CD4-positive, alpha-beta T cell treated with Interleukin-10 for 1 hour (primary cell): ENCODE measurements at regions not wholly inside any gene's neighbourhood (a gene's known extent, or its start where the extent isn't known, plus 50 kb on each side); places are given as distances from the start of the nearest gene placed in this dataset.
"Not testable (repeated sequence)": the region's sequence is repeated elsewhere in the genome, so short reads cannot be mapped to it uniquely, and the experiment has no call there.

ENCODE experiments used
- DNase-seq: peaks from one replicate; pipeline ENCODE4 v3.0.0-alpha.2; 2020

DNA sequence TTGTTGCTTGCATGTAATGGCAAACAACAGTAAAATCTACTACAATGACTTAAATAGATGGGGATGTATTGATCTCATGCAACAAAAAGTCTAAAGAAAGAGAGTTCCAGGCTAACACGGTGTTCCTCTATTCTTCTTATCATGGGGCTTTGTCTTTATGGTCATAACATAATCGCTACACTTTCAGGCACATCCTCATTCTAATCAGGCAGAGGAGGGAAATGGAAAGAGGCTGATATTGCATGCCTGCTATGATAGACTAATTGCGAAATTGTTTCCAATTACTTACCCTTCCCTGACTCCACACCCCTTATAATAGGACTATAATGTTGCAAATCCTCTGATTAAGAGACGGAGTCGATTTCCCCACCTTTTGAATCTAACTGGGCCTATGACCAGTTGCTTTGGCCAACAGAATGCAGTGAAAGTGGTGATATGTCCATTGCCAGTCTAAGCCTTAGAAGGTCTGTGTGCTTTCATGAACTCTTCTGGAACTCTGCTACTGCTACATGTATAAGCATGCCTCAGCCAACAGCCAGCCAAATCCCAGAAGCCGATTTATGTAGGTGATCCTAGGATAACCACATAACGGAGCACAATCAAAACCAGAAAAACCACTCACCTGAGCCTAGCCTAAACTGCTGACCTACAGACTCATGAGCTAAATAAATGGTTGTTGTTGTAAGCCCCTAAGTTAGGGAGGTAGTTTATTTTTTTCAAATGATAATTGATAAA lies 180.3 kb upstream of the TACR1 start:
- no peak for DNase-seq

DNA sequence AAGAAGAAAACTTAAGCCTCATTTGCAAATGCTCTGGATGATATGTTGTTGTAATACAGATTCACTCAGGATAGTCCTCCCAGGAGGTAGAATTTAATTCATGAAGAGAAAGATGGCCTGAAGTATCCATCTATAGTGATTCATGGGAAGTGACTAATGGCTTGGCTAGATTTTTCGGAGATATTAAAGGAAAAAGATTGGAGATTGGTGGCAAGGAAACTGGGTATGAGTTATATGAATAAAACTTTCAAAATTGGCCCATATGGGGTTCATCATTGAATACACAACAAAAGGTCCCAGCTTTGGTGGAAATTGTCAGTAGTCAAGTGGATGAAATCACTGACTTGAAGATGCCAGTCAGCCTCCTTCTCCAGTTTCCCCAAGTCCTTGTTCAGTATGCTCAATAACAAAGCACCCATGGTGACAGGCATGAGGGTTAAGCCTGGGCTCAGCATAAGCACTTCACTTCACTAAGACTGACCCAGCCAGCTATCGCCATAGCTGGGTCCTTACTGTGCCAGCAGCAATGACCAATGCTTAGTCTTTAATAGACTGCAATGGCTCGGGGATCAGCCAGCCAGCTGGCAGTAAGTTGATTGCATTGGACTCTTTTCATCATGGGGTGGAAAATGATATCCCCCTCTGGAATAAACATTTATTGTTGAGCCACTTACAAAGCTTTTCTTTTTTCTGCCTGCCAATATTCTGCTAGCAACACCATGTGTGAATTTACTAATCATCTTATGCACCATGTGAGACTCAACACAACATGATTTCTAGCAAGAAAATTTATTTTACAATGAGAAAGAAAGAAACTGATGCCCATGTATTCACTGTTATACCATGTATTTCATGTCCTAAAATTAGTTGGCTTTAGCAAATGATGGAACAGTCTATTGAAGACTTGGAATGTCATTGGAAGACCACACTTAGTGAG lies 176.6 kb upstream of the TACR1 start:
- no peak for DNase-seq

DNA sequence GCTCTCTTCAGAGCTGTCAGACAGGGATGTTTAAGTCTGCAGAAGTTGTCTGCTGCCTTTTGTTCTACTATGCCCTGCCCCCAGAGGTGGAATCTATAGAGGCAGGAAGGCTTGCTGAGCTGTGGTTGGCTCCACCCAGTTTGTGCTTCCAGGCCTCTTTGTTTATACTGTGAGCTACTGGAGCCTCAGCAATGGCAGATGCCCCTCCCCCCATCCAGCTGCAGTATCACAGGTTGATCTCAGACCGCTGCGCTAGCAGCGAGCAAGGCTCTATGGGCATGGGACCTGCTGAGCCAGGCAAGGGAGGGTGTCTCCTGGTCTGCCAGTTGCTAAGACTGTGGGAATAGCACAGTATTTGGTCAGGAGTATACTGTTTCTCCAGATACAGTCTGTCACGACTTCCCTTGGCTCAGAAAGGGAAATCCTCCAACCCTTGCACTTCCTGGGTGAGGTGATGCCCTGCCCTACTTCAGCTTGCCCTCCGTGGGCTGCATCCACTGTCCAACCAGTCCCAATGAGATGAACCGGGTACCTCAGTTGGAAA lies 175.2 kb upstream of the TACR1 start:
- DNase-seq: not testable (repeated sequence)

DNA sequence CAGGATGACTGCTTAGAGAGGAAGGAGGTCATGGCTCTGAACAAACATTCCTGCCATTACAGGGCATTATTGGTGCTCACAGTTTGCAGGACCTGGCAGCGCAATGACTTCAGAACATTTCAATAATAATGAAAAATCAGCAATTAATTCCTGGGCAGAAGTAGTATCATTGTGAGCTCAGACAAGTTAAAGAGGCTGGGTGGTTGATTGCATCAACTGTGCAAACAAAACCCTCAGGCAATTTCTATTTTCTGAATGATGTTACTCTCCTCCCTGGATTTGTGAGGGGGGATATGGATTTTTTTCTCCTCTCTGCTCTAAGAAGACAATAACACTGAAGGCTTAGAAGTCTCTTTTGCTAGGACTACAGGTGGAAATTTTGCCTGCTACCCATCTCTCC lies 168.1 kb upstream of the TACR1 start:
- DNase-seq: no peak

DNA sequence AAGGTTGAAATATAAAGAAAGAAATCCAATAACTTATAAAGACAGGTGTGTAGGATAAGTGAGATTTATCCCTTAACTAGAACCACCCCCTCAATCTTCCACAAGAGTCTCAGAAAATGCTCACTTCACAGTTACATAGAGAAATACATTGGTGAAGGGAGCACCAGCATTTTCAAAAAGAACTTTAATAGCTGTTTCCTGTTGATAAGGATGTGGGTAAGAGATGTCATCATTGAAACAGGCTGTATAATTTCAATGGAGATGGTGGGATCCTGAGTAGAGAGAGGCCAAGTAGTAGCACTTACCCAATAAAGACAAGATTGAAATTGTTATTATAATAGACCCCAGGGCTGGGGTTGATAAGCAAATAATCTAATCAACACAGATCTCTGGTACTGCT lies 162.2 kb upstream of the TACR1 start:
- DNase-seq: no peak

DNA sequence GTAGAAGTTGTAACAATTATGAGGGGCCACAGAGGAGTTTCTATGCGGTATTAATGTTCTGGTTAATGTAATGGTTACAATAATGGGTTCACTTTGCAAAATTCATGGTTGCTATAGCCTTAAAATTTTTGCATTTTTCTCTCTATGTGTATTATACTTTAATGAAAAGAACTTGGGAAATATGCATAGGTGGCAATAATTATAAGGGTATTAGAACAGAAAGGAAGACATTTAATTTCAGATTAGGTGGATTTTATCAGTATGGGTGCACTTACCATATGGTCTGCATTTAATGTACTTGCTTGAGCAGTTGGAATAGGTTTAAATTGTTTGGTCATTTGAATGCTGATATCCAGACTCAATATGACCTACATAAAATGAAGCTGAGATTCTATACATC lies 161.6 kb upstream of the TACR1 start:
- no peak for DNase-seq

DNA sequence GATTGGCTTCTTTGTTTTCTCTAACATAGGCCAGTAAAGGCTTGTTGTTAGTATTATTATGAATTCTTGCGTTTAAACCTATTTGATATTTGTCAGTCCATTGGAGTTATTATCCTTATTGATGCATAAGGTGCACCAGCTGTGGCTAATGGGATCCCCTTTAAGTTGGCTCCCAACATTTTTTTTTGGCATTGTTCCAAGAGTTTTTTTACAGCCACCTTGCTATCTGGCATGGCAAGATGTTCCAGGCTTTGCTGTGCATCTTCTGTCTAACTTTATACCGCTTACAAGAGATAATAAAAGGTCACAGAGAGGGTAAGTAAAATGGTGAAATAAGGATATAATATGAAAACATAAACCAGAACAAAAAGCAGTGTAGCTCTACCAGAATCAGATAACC lies 157.5 kb upstream of the TACR1 start:
- DNase-seq: no peak

DNA sequence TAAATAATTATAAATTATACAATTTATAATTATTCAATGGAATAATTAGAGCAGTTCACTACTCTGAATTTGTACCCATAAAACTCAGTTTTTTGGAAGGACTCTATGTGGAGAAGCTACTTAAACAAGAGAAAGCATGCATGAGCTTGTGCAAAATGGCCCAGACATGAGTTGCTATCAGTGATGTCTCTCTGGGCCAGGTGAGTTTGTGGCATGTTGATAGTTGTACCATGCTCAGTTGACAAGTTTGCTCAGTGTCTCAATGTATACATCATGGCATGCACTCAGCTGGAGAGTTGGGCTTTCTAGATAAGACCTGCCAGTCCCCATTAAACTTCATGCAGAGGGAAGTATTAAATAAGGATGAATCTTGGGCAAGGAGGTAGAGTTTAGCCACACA lies 153.8 kb upstream of the TACR1 start:
- DNase-seq: no peak

DNA sequence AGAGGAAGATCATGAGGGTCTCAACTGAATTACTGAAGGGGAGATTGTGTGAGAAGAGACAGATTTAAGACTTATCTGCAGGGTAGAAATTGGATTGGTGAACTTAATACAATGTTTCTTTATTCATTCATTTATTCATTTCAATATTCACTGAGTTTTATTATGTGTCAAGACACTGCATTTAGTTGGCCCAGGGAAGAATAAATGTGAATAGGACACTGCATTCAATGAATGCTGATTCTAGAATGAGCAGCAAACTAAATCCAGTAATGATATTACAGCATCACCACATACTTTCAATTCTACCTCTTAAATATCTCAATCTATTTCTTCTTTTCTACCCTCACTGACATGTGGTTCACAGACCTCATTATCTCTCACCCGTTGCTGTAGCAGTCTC lies 149.0 kb upstream of the TACR1 start:
- no peak for DNase-seq

DNA sequence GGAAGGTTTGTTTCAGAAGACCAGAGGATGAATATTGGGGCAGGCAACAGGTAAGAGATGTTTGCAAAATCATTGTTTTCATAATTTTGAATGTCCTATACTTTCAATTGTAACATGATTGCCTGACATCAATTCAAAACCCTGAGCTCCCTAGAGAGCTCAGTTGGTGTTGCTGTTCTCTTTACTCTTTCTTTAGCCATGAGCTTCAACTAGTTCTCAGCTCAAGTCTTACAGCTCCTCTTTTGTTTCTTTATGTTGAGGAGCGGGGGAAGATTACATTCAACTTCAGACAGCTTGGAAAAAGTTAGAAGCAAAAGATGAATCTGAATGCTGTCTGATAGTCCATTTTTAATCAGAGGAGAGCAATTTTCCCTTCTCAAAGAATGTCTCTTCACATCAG lies 144.8 kb upstream of the TACR1 start:
- no peak for DNase-seq

DNA sequence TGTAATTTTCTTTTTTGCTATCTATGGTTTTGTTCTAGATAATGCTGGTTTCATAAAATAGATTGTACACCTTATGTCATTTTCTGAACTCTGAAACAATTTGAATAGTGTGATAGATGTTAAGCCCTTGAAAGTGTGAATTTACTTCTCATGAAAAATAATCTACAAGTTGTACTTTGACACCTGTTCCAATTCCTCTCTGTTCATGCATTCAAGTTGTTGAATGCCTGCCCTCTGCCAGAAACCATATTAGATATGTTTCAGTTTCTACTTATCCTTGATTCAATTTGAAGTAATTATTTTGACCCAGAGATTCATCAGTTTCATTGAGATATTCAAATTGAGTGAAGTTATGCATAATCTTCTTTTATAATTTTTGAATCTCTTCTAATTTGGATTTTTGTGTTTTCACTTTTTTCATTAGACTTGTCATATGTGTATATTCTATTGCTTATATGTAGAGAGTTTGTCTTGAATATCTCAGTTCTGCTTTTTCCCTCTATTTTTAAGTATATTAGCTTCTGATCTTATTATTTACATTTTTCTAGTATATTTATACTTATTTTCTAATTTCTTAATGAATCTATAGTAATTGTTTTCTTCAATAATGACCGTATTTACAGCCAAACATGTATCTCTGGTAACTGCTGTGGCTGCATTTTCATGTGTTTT lies 143.3 kb upstream of the TACR1 start:
- no peak for DNase-seq

DNA sequence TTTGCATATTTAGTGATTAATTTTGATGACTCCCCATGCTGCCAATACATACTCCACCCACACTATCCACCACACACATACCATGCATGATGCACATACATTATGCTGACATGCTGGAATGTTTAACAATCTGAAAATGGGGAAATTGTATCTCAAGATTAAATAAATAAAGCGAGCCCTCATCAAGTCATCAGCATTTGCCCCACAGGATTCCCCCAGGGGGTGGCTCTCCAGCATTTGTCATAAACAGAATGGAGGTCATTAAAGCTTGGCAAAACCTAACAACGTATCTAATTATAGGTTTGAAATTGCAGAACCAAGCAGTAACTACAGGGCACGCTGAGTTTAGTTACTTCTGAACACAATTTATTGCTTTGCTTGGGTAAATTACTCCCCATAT lies 141.2 kb upstream of the TACR1 start:
- DNase-seq: no peak

DNA sequence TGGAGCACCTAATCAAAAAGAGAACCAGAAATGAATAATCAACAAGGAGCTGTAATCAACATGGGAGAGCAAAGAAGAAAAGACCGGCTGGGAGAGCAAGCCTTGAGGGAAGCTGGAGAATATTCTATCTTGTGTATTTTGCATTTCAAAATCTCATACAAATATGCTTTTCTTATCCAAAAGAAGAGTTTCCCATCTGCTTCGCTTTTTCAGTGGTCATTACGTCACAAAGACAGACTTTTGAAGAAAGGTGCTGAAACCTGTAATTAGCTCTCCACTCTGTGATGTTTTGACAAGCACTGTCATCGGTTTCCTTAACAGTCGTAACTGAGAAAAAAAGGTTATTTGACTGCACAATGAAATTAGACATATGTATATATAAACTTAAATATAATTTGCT lies 139.1 kb upstream of the TACR1 start:
- DNase-seq: no peak

DNA sequence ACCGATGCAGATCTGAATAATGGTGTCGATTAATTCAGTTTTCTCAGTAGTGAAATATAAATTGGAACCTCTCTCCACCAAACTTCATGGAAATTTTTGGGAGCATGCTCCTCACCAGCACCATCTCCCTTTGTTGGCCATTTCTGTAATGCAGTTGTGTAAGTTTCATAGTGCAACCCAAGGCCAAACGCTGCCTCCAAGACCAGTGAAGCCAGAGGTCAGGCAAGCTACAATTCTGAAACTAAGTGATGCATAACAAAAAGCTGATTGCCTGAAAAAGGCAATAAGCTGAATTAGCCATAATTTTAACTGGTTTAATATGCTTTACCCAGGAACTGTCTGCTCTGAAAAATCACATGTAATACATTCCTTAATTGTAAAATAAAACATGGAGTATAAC lies 138.3 kb upstream of the TACR1 start:
- no peak for DNase-seq

DNA sequence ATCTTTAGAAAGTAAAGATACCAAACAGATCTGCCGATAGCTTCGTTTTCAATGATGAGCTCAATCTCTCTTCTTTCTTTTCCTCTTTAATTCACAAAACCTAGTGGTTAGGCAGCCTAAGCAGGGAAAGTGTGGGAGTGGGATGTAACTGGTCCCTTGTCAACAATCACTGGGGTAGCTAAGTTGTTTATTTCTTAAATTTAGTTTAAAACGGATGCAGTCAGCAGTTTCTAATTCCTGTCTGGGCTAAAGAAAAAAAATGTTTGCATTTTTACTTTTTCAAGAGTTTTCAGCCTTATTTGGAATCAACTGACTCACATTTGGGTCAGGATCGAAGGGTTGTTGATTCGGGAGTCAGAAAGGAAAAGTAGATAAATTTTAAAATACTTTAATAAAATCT lies 137.7 kb upstream of the TACR1 start:
- DNase-seq: no peak

DNA sequence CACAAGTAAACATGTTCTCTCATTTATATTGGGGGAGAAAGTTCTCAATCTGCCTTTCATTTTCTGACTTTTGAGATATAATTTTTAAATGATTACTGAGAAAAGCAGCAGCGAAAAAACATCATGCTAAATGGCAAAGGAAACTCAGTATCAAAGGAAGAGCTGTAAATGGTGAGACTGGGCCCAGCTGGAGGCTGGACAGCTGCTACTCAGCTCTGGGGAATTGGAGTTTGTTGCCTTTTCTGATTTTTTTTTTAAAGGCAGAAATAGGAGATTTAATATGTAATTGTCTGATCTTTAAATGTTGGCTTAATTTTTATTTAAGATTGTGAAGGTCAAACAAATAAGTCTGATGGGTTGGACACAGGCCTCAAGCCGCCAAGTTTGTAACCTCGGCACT lies 137.1 kb upstream of the TACR1 start:
- DNase-seq: no peak

DNA sequence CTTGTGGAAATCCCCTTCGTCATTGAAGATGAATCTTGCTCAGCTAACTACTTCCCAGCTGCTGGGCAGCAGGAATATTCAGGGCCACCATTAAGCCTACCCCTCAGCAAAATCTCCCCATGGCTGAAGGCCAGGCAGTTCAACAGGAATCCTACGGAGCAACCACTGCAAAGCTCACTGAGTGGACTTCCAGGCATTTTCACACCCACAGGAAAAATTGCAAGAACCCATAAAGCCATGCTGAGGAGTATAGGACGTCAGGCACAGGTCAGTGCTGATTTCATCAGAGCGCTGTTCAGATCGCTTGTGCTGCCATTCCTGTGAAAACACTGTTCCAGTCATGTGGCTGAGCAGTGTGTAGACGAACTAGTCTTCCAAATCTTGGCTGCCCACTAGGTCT lies 134.8 kb upstream of the TACR1 start:
- no peak for DNase-seq

DNA sequence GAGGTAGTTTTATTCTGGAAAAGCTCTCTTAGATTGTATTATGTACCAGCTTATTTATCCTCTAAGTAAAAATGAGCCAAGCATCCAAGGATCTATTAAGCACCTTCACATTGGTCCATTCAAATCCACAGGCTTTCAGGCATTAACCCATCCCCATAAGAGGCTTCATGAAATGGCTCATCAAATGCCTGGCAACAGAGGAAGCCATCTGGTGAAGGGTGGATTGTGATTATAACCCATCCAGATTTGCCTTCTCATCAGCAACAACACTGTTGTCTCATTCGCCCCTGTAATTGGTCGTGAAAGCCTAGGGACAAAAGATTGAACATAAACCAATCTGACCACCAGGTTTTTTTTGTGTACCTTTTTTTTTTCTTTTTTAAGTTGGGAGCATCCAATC lies 134.3 kb upstream of the TACR1 start:
- DNase-seq: no peak

DNA sequence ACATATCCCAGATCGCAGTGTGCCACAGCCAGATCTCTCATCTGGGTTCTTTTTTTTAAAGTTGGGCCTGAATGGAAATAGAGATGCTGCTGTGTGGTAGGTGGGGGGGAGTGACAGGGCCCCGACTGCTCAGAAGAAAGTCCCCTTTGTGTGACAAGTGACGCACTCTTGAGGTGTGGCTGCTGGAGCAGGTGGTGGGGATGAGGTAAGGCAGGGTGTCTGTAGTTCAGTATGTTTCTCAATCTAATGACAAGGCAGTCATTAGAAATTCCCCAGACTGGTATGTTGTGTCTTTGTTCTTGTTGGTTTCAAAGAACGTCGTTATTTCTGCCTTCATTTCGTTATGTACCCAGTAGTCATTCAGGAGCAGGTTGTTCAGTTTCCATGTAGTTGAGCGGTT lies 128.8 kb upstream of the TACR1 start:
- no peak for DNase-seq

DNA sequence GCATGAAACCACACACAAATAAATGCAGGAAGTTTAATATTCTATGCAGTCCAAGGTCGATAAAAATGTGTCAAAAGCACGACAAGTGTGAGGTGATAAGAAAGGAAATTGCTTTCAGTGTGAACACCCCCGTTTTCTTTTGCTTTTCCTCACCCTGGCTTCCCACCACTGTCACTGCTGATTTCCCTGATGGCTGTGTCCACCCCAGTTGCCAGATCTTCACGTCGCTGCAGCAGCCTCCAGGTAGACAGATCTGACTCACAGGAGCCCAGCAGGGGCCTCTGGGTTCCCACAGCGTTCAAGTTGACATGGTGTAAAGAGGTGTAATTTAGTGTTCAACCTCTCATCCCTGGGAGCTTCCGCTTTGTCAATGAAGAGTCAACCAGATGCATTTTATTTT lies 128.0 kb upstream of the TACR1 start:
- no peak for DNase-seq

DNA sequence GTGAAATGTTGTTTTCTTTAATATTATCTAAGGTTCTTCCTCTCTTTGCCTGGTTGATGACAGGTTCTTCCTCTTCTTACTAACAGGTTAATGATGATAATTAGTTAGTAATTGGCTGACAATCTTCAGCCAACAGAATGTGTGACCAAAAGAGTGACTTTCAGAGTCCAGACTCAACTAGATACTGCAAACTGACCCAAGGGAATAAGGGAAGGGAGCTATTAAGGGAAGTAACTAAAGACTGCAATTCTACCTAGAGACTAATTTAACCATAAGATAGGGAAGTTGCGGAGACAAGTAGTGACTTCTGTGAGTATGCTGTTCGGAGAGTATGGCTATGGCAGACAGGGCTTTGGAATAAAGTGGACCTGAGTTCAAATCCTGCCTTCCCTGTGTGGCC lies 127.3 kb upstream of the TACR1 start:
- no peak for DNase-seq

DNA sequence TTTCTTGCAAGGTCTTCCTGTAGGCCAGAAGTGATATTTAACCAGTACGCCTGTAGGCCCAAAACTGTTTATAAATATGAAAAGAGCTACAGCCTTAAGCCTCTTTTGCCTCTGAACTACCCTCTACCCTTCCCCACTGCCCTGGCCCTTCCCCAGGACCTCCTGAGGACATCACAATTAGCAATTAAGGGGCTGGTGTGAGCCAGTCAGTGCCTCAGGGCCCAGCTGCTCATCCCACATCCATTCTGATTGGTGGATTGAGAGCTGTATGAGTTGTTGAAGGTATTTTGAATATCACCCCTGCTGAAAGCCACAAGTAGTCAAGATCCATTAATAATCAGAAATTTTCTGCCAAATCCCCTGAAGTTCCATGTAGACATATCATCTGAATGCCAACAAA lies 126.3 kb upstream of the TACR1 start:
- DNase-seq: no peak

DNA sequence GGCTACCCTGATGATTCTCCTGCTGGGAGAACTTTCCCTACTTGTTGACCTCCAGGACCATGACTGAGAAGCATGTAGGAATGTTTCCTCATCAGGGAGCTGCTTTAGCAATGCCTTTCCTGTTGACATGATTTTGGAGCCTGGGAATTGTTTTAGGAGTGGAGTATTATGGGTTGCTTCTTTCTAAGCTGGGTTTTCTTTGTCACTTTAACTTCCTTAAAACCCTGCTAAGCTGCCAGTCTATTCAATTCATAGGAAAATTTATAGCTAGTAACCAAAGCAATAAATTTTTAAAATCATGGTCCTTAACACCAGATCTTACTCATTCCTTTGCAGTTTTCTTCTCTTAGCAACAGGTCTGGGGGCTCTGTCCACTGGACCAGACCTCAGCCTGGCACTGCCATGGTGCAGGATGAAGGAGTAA lies 125.6 kb upstream of the TACR1 start:
- no peak for DNase-seq

DNA sequence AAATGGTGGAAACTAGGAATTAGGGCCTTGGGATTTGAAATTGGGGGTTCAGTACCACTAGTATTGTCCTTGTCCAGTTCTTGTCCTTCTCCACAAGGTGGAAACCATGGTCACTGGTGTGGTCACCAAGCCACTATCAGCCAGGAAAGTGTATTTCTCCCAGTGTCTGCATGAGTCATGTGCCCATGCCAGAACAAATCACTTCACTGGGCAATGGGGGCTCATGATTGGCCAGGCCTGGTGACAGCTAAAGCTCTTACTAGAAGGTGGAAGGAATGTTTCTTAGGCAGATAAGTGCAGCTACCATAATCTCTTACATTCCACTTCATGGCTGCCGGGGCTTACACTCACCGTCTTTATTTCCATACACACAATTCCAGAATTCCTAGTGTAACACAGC lies 124.8 kb upstream of the TACR1 start:
- DNase-seq: no peak
